CD4-positive, alpha-beta T cell (primary cell): ENCODE measurements at regions not wholly inside any gene's neighbourhood (a gene's known extent, or its start where the extent isn't known, plus 50 kb on each side); places are given as distances from the start of the nearest gene placed in this dataset.

Experiments
- ATAC-seq: fragments of 200-7000 bp; cut with Tn5 transposase; one replicate; pipeline ENCODE4 v1.10.0; 2022; ENCODE audit warnings: mild to moderate bottlenecking; ENCODE audit not compliant: poor library complexity
- CTCF ChIA-PET: fragments of 350-600 bp; sonication (Branson Sonifier 250); formaldehyde crosslinking; loops from one replicate; lab custom pipeline; 2021; ENCODE audit warnings: antibody characterized with exemption, inconsistent platforms; lab: Charles Lee
- POLR2A ChIA-PET: fragments of 350-600 bp; sonication (Branson Sonifier 250); formaldehyde crosslinking; loops from one replicate; lab custom pipeline; 2021; ENCODE audit warnings: antibody characterized with exemption, inconsistent platforms; lab: Charles Lee
- DNase-seq, 14 experiments: peaks; one replicate each; pipeline ENCODE4 v3.0.0-alpha.2; 2013 to 2020; ENCODE audit warnings: mixed read lengths in 2 of 14
- H3K27ac ChIP-seq, 2 donors: one replicate each; pipeline versions ENCODE4 v1.5.1 to v1.7.0; 2013; ENCODE audit warnings: low read length in 2 of 2, low read depth in 1 of 2, mild to moderate bottlenecking in 1 of 2
- H3K27me3 ChIP-seq, 2 experiments: 1 replicate in 1 of 2; 2 replicates in 1 of 2; pipeline versions ENCODE4 v1.6.1 to v1.7.0; 2013; ENCODE audit warnings: low read length in 2 of 2, control low read depth in 1 of 2, mild to moderate bottlenecking in 1 of 2, moderate library complexity in 1 of 2; ENCODE audit not compliant: insufficient read depth in 2 of 2, control insufficient read depth in 1 of 2
- H3K36me3 ChIP-seq: one replicate; pipeline ENCODE4 v1.6.1; 2013; ENCODE audit warnings: low read length, control low read depth; ENCODE audit not compliant: insufficient read depth
- H3K4me1 ChIP-seq: one replicate; pipeline ENCODE4 v1.6.1; 2013; ENCODE audit warnings: low read length, control low read depth; ENCODE audit not compliant: insufficient read depth
- H3K4me3 ChIP-seq: one replicate; pipeline ENCODE4 v1.5.1; 2013; ENCODE audit warnings: mild to moderate bottlenecking, low read length, moderate library complexity
- H3K9me3 ChIP-seq, 2 experiments: 1 replicate in 1 of 2; 2 replicates in 1 of 2; pipeline versions ENCODE4 v1.6.1 to v1.7.0; 2013; ENCODE audit warnings: low read length in 2 of 2, mild to moderate bottlenecking in 2 of 2, control low read depth in 1 of 2, moderate library complexity in 1 of 2; ENCODE audit not compliant: control insufficient read depth in 1 of 2, insufficient read depth in 1 of 2
- H3K27ac Mint-ChIP-seq: one replicate; pipeline ENCODE4 v1.8.0; 2020; ENCODE audit warnings: mixed read lengths
- H3K27me3 Mint-ChIP-seq: one replicate; pipeline ENCODE4 v1.8.0; 2021; ENCODE audit warnings: mixed read lengths
- H3K36me3 Mint-ChIP-seq: one replicate; pipeline ENCODE4 v1.8.0; 2021; ENCODE audit warnings: low read depth, mixed read lengths
- H3K4me1 Mint-ChIP-seq: one replicate; pipeline ENCODE4 v1.8.0; 2021; ENCODE audit warnings: low read depth, mixed read lengths
- H3K4me3 Mint-ChIP-seq: one replicate; pipeline ENCODE4 v1.8.0; 2020; ENCODE audit warnings: mild to moderate bottlenecking, mixed read lengths
- H3K9me3 Mint-ChIP-seq: one replicate; pipeline ENCODE4 v1.8.0; 2020; ENCODE audit warnings: mixed read lengths
- intact Hi-C, 2 experiments: fragments of 100-400 bp; cut with DNase I in 1 of 2; cut with micrococcal nuclease in 1 of 2; formaldehyde crosslinking; loops; one replicate each; pipeline versions ENCODE4 v1.15.1 to v1.9.0; 2023 to 2025; cut with DNase I, micrococcal nuclease
- TF ChIP-seq, protein P1 (sequence below): fragments of 200-600 bp; IDR thresholded peaks from one replicate; pipeline ENCODE4 v1.8.0; 2022; ENCODE audit warnings: antibody characterized with exemption, mild to moderate bottlenecking

DNA sequence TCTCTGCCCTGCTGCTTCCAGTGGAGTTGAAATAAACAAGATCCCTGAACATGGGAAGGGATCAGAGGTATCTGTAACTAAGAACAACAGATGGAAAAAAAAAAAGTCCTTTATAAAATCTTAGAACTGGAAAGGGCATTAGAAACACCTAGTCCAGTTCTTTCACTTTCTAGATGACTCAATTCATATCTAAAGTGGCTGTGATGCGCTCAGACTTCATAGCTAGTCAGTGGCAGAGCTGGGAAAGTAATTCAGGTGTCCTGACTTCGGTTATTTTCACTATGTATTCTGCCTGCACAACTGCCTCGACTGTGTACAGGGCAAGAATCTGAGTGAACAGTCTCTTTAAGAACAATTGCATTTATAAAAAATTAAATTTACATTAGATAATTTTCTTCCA, 151.8 kb upstream of the TMTC4 start:
- intact Hi-C loops: no loop called here
- peaks cover 0 to 2% of the 10 kb centered on the region in 2 experiments for H3K27me3 ChIP-seq
- H3K4me1 ChIP-seq: no peaks in the 10 kb centered on the region
- Mint-ChIP-seq H3K9me3 (no peaks in the 10 kb centered on the region), H3K4me1 (no peaks in the 10 kb centered on the region), H3K4me3 (no peak overlapping the region), H3K36me3 (no peaks in the 10 kb centered on the region), H3K27ac (no peak overlapping the region), H3K27me3 (no peaks in the 10 kb centered on the region)
- ChIA-PET CTCF (no interaction called here), POLR2A (no interaction called here)
- DNase-seq (no peak), ATAC-seq (no peak)
- H3K4me3 ChIP-seq: no peak overlapping the region
- TF ChIP-seq, protein P1, sequence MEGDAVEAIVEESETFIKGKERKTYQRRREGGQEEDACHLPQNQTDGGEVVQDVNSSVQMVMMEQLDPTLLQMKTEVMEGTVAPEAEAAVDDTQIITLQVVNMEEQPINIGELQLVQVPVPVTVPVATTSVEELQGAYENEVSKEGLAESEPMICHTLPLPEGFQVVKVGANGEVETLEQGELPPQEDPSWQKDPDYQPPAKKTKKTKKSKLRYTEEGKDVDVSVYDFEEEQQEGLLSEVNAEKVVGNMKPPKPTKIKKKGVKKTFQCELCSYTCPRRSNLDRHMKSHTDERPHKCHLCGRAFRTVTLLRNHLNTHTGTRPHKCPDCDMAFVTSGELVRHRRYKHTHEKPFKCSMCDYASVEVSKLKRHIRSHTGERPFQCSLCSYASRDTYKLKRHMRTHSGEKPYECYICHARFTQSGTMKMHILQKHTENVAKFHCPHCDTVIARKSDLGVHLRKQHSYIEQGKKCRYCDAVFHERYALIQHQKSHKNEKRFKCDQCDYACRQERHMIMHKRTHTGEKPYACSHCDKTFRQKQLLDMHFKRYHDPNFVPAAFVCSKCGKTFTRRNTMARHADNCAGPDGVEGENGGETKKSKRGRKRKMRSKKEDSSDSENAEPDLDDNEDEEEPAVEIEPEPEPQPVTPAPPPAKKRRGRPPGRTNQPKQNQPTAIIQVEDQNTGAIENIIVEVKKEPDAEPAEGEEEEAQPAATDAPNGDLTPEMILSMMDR: no peak
- no peaks in the 10 kb centered on the region for H3K9me3 ChIP-seq
- H3K27ac ChIP-seq: no peak overlapping the region
- H3K36me3 ChIP-seq: no peaks in the 10 kb centered on the region

DNA sequence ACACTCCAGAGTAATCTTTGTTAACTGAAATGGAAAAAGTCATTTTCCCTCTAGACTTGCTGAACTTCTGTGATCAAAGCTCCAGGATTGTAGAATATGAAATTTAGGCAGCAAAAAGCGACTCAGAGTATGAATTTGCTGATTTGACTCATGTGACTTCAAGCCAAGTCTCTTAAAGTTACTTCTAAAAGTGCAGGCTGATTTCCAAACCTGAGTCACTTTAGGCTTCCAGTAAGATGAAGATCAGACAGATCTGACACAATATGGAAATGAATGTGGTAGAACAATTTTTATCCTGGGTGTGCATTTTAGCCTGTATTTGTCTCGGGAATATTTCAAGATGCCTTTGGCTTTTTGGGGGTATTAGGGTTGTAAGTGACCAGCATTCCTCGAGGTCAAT, 151.0 kb upstream of the TMTC4 start:
- H3K27me3 ChIP-seq: peaks cover 0 to 2% of the 10 kb centered on the region in 2 experiments
- CTCF ChIA-PET: no interaction called here
- no peaks in the 10 kb centered on the region for H3K9me3 Mint-ChIP-seq

DNA sequence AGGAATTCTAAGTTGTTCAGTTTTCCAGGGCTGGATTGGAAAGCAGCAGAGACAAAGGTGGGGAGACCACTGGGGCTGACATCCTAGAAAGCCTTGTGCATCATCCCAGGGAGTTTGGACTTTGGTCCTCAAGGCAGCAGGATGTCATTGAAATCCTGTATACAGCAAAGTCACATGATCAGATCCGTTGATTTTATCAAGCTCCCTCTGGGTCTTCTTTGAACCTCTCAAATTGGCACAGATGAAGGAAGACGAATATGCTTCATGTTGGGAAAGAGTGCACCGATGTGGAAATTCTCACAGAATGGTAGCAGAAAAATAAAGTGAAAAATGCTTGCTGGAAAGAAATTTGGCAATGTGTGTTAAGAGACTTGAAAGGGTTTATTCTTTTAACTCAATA, 149.8 kb upstream of the TMTC4 start:
- Histone ChIP-seq H3K9me3 (no peaks in the 10 kb centered on the region), H3K4me1 (no peaks in the 10 kb centered on the region), H3K27me3 (peaks cover 0 to 2% of the 10 kb centered on the region in 2 experiments), H3K36me3 (no peaks in the 10 kb centered on the region), H3K27ac (no peak overlapping the region), H3K4me3 (no peak overlapping the region)
- TF ChIP-seq, protein P1: no peak
- POLR2A ChIA-PET: no interaction called here
- peaks cover 7% of the 10 kb centered on the region for H3K27me3 Mint-ChIP-seq
- CTCF ChIA-PET: no interaction called here
- no peaks in the 10 kb centered on the region for H3K36me3 Mint-ChIP-seq
- no peaks in the 10 kb centered on the region for H3K9me3 Mint-ChIP-seq
- ATAC-seq: no peak
- no peaks in the 10 kb centered on the region for H3K4me1 Mint-ChIP-seq
- no peak for DNase-seq
- intact Hi-C loops: no loop called here
- H3K4me3 Mint-ChIP-seq: no peak overlapping the region
- no peak overlapping the region for H3K27ac Mint-ChIP-seq

More for the DNA sequence above, 151.0 kb upstream of the TMTC4 start:
- Mint-ChIP-seq H3K27ac (no peak overlapping the region), H3K36me3 (no peaks in the 10 kb centered on the region), H3K4me3 (no peak overlapping the region), H3K27me3 (no peaks in the 10 kb centered on the region), H3K4me1 (no peaks in the 10 kb centered on the region)
- ATAC-seq (no peak), DNase-seq (no peak)
- H3K9me3 ChIP-seq: no peaks in the 10 kb centered on the region
- H3K4me3 ChIP-seq: no peak overlapping the region
- H3K36me3 ChIP-seq: no peaks in the 10 kb centered on the region
- TF ChIP-seq, protein P1: no peak
- intact Hi-C loops: no loop called here
- H3K4me1 ChIP-seq: no peaks in the 10 kb centered on the region
- H3K27ac ChIP-seq: no peak overlapping the region
- POLR2A ChIA-PET: no interaction called here
